WTC11 (cell line): ENCODE measurements at regions not wholly inside any gene's neighbourhood (a gene's known extent, or its start where the extent isn't known, plus 50 kb on each side); places are given as distances from the start of the nearest gene placed in this dataset.

ENCODE experiments used
- ATAC-seq: fragments of 200-7000 bp; cut with Tn5 transposase; 2 replicates; pipeline ENCODE4 v1.10.0; 2021; ENCODE audit warnings: mild to moderate bottlenecking, moderate library complexity
- CTCF ChIA-PET: fragments of 300-600 bp; sonication (Branson Sonifier 250); formaldehyde crosslinking; loops from one replicate; lab custom pipeline; 2021; ENCODE audit warnings: antibody characterized with exemption; lab: Charles Lee
- POLR2A ChIA-PET: fragments of 350-600 bp; sonication (Branson Sonifier 250); formaldehyde crosslinking; loops from one replicate; lab custom pipeline; 2021; ENCODE audit warnings: antibody characterized with exemption; lab: Charles Lee
- DNase-seq: peaks from one replicate; pipeline ENCODE4 v3.0.0; 2021; ENCODE audit warnings: low spot score
- H3K27ac Mint-ChIP-seq: 2 replicates; pipeline ENCODE4 v1.8.0; 2021; ENCODE audit warnings: mixed read lengths
- H3K27me3 Mint-ChIP-seq: 2 replicates; pipeline ENCODE4 v1.8.0; 2021; ENCODE audit warnings: low read depth, mild to moderate bottlenecking, moderate library complexity, mixed read lengths
- H3K36me3 Mint-ChIP-seq: 2 replicates; pipeline ENCODE4 v1.8.0; 2021; ENCODE audit warnings: mixed read lengths
- H3K4me1 Mint-ChIP-seq: 2 replicates; pipeline ENCODE4 v1.8.0; 2022; ENCODE audit warnings: mixed read lengths
- H3K4me3 Mint-ChIP-seq: 2 replicates; pipeline ENCODE4 v1.8.0; 2021; ENCODE audit warnings: mild to moderate bottlenecking, moderate library complexity, mixed read lengths
- H3K9me3 Mint-ChIP-seq: 2 replicates; pipeline ENCODE4 v1.8.0; 2021; ENCODE audit warnings: mixed read lengths
- ATF2 ChIP-seq: sonication (generic); formaldehyde crosslinking; IDR thresholded peaks from 2 replicates; pipeline ENCODE4 v1.8.1; 2022; ENCODE audit warnings: low read depth, missing genetic modification reagents, borderline replicate concordance
- ATF3 ChIP-seq: sonication (generic); formaldehyde crosslinking; conservative IDR thresholded peaks from 2 replicates; pipeline ENCODE4 v1.8.1; 2022; ENCODE audit warnings: mild to moderate bottlenecking, missing genetic modification reagents
- CREM ChIP-seq: sonication (generic); formaldehyde crosslinking; IDR thresholded peaks from 2 replicates; pipeline ENCODE4 v1.8.1; 2022; ENCODE audit warnings: mild to moderate bottlenecking, missing genetic modification reagents, moderate library complexity
- CTCF ChIP-seq: fragments of 200-600 bp; IDR thresholded peaks from 2 replicates; pipeline ENCODE4 v1.8.0; 2022; ENCODE audit warnings: antibody characterized with exemption
- ESRRA ChIP-seq: sonication (generic); formaldehyde crosslinking; IDR thresholded peaks from 2 replicates; pipeline ENCODE4 v1.8.1; 2022; ENCODE audit warnings: mild to moderate bottlenecking, missing genetic modification reagents, borderline replicate concordance
- FOXP1 ChIP-seq: sonication (generic); formaldehyde crosslinking; IDR thresholded peaks from 2 replicates; pipeline ENCODE4 v1.8.0; 2022; ENCODE audit warnings: missing genetic modification reagents, mild to moderate bottlenecking, moderate library complexity, borderline replicate concordance
- FOXP4 ChIP-seq: sonication (generic); formaldehyde crosslinking; IDR thresholded peaks from 2 replicates; pipeline ENCODE4 v1.8.0; 2022; ENCODE audit warnings: mild to moderate bottlenecking, missing genetic modification reagents
- IRF2 ChIP-seq: sonication (generic); formaldehyde crosslinking; IDR thresholded peaks from 2 replicates; pipeline ENCODE4 v1.8.0; 2022; ENCODE audit warnings: low read depth, missing genetic modification reagents, borderline replicate concordance
- JUN ChIP-seq: sonication (generic); formaldehyde crosslinking; IDR thresholded peaks from 2 replicates; pipeline ENCODE4 v1.8.0; 2023; ENCODE audit warnings: mild to moderate bottlenecking, missing genetic modification reagents
- MAX ChIP-seq: sonication (generic); formaldehyde crosslinking; IDR thresholded peaks from 2 replicates; pipeline ENCODE4 v1.8.0; 2022; ENCODE audit warnings: mild to moderate bottlenecking, missing genetic modification reagents
- MXD4 ChIP-seq: fragments of 250-450 bp; sonication (Bioruptor Pico); IDR thresholded peaks from 2 replicates; pipeline ENCODE4 v1.8.0; 2021; ENCODE audit warnings: mild to moderate bottlenecking, moderate library complexity, borderline replicate concordance
- NFATC4 ChIP-seq: fragments of 250-450 bp; sonication (Bioruptor Pico); IDR thresholded peaks from 2 replicates; pipeline ENCODE4 v1.9.0; 2021; ENCODE audit warnings: mild to moderate bottlenecking
- OVOL2 ChIP-seq: fragments of 250-450 bp; sonication (Bioruptor Pico); IDR thresholded peaks from 2 replicates; pipeline ENCODE4 v1.9.0; 2021; ENCODE audit warnings: mild to moderate bottlenecking, borderline replicate concordance
- RORB ChIP-seq: fragments of 250-450 bp; sonication (Bioruptor Pico); IDR thresholded peaks from 2 replicates; pipeline ENCODE4 v1.9.0; 2021; ENCODE audit warnings: mild to moderate bottlenecking
- SOX15 ChIP-seq: fragments of 250-450 bp; sonication (Bioruptor Pico); IDR thresholded peaks from 2 replicates; pipeline ENCODE4 v1.9.0; 2021; ENCODE audit warnings: mild to moderate bottlenecking
- STAT6 ChIP-seq: sonication (generic); formaldehyde crosslinking; conservative IDR thresholded peaks from 2 replicates; pipeline ENCODE4 v1.8.1; 2023; ENCODE audit warnings: mild to moderate bottlenecking, low read depth, missing genetic modification reagents, moderate library complexity
- USF1 ChIP-seq: sonication (generic); formaldehyde crosslinking; IDR thresholded peaks from 2 replicates; pipeline ENCODE4 v1.8.0; 2022; ENCODE audit warnings: mild to moderate bottlenecking, missing genetic modification reagents
- USF2 ChIP-seq: sonication (generic); formaldehyde crosslinking; IDR thresholded peaks from 2 replicates; pipeline ENCODE4 v1.8.1; 2023; ENCODE audit warnings: mild to moderate bottlenecking, missing genetic modification reagents, moderate library complexity
- ZBTB43 ChIP-seq: sonication (generic); formaldehyde crosslinking; IDR thresholded peaks from 2 replicates; pipeline ENCODE4 v1.8.1; 2023; ENCODE audit warnings: mild to moderate bottlenecking, missing genetic modification reagents
- ZNF138 ChIP-seq: sonication (generic); formaldehyde crosslinking; conservative IDR thresholded peaks from 2 replicates; pipeline ENCODE4 v1.8.1; 2022; ENCODE audit warnings: mild to moderate bottlenecking, moderate library complexity, missing genetic modification reagents
- ZNF317 ChIP-seq: sonication (generic); formaldehyde crosslinking; IDR thresholded peaks from 2 replicates; pipeline ENCODE4 v1.8.1; 2023; ENCODE audit warnings: low read depth, mild to moderate bottlenecking, moderate library complexity, missing genetic modification reagents, borderline replicate concordance
- ZNF423 ChIP-seq: fragments of 250-450 bp; sonication (Bioruptor Pico); IDR thresholded peaks from 2 replicates; pipeline ENCODE4 v2.1.2; 2022; ENCODE audit warnings: mild to moderate bottlenecking, moderate library complexity
- ZNF671 ChIP-seq: fragments of 250-450 bp; sonication (Bioruptor Pico); IDR thresholded peaks from 2 replicates; pipeline ENCODE4 v1.8.0; 2021; ENCODE audit warnings: mild to moderate bottlenecking

GRCh38 chr13:112202266-112202665 lies 135.3 kb downstream of the SOX1 start:
- Mint-ChIP-seq H3K9me3 (no peaks in the 10 kb centered on the region), H3K36me3 (no peaks in the 10 kb centered on the region), H3K27me3 (peaks cover 56% of the 10 kb centered on the region), H3K27ac (no peak overlapping the region), H3K4me3 (no peak overlapping the region), H3K4me1 (peaks cover 40% of the 10 kb centered on the region)
- POLR2A ChIA-PET: no interaction called here
- DNase-seq: no peak
- no peak for ATAC-seq
- CTCF ChIA-PET: no interaction called here
- no peak for TF ChIP-seq ZNF423 (CRISPR knock-in tag)
- no peak for TF ChIP-seq MAX (CRISPR knock-in tag)
- no peak for TF ChIP-seq MXD4 (CRISPR knock-in tag)
- no peak for TF ChIP-seq NFATC4
- TF ChIP-seq ESRRA (CRISPR knock-in tag): no peak
- no peak for TF ChIP-seq USF1
- TF ChIP-seq STAT6 (CRISPR knock-in tag): no peak
- TF ChIP-seq IRF2 (CRISPR knock-in tag): no peak

- Mint-ChIP-seq H3K27me3 (peaks cover 59% of the 10 kb centered on the region), H3K4me3 (no peak overlapping the region), H3K36me3 (no peaks in the 10 kb centered on the region), H3K4me1 (peaks cover 47% of the 10 kb centered on the region), H3K9me3 (no peaks in the 10 kb centered on the region), H3K27ac (no peak overlapping the region)
- ATAC-seq (no peak), DNase-seq (no peak)
- ChIA-PET POLR2A (interaction anchor here (0.9 kb wide), 1 partner anchor 11 kb away, joined by 3 read pairs; no protein-coding TSS in a partner anchor), CTCF (interaction anchor here (0.6 kb wide), 1 partner anchor 418 kb away, joined by 3 read pairs; no protein-coding TSS in a partner anchor)
- no peak for TF ChIP-seq ATF2 (CRISPR knock-in tag)
- no peak for TF ChIP-seq JUN (CRISPR knock-in tag)
- no peak for TF ChIP-seq SOX15 (CRISPR knock-in tag)
- TF ChIP-seq FOXP1 (CRISPR knock-in tag): no peak
- TF ChIP-seq FOXP4 (CRISPR knock-in tag): no peak
- TF ChIP-seq USF1: no peak
- no peak for TF ChIP-seq ESRRA (CRISPR knock-in tag)
- no peak for TF ChIP-seq USF2 (CRISPR knock-in tag)
- TF ChIP-seq CTCF: no peak
- TF ChIP-seq RORB (CRISPR knock-in tag): no peak
- TF ChIP-seq ZNF671 (CRISPR knock-in tag): no peak
- no peak for TF ChIP-seq ZNF317
- TF ChIP-seq ATF3 (CRISPR knock-in tag): no peak
- TF ChIP-seq ZNF138 (CRISPR knock-in tag): no peak
- no peak for TF ChIP-seq OVOL2 (CRISPR knock-in tag)
- no peak for TF ChIP-seq ZBTB43 (CRISPR knock-in tag)
- TF ChIP-seq CREM (CRISPR knock-in tag): no peak
Observed at GRCh38 chr13:112202966-112203365, 136.0 kb downstream of the SOX1 start.
